Panc1 (cell line): ENCODE measurements at regions not wholly inside any gene's neighbourhood (a gene's known extent, or its start where the extent isn't known, plus 50 kb on each side); places are given as distances from the start of the nearest gene placed in this dataset.

Experiments
- ATAC-seq: fragments of 200-7000 bp; cut with Tn5 transposase; 2 replicates; pipeline ENCODE4 v1.9.1; 2020; ENCODE audit warnings: mild to moderate bottlenecking, moderate library complexity
- BruUV-seq: library from RNA; stranded (reverse); fragments of 400-500 nt; replicated peaks from 2 replicates; lab custom pipeline; 2021; lab: Mats Ljungman, UMichigan
- CTCF ChIA-PET: fragments of 300-600 bp; sonication (Branson Sonifier 250); formaldehyde crosslinking; loops from one replicate; lab custom pipeline; 2022; ENCODE audit warnings: antibody characterized with exemption; lab: Charles Lee
- POLR2A ChIA-PET: fragments of 300-600 bp; sonication (Branson Sonifier 250); formaldehyde crosslinking; loops from one replicate; lab custom pipeline; 2022; ENCODE audit warnings: antibody characterized with exemption; lab: Charles Lee
- DNase-seq: peaks from one replicate; pipeline ENCODE4 v3.0.0-alpha.2; 2010; ENCODE audit warnings: low read depth, low spot score
- H3K27ac ChIP-seq: 2 replicates; pipeline ENCODE4 v1.5.1; 2011; ENCODE audit warnings: mild to moderate bottlenecking, low read length, inconsistent platforms
- H3K27me3 ChIP-seq: fragments of 200-500 bp; sonication (Bioruptor generic); 2 replicates; pipeline ENCODE4 v1.6.0; 2014; ENCODE audit warnings: low read length, inconsistent platforms; ENCODE audit not compliant: control insufficient read depth, insufficient read depth
- H3K36me3 ChIP-seq: fragments of 200-500 bp; sonication (Bioruptor generic); 2 replicates; pipeline ENCODE4 v1.5.1; 2014; ENCODE audit warnings: inconsistent platforms, mild to moderate bottlenecking, low read length, moderate library complexity; ENCODE audit not compliant: control insufficient read depth, insufficient read depth
- H3K4me1 ChIP-seq: 2 replicates; pipeline ENCODE4 v1.5.1; 2011; ENCODE audit warnings: inconsistent platforms, mild to moderate bottlenecking, low read length, moderate library complexity; ENCODE audit not compliant: control insufficient read depth, insufficient read depth
- H3K4me3 ChIP-seq, 2 experiments: 2 replicates each; pipeline ENCODE4 v1.5.1; 2011 to 2012; ENCODE audit warnings: low read depth in 2 of 2, low read length in 2 of 2, mild to moderate bottlenecking in 2 of 2, inconsistent platforms in 1 of 2, moderate library complexity in 1 of 2
- H3K9me3 ChIP-seq: fragments of 200-500 bp; sonication (Bioruptor generic); 2 replicates; pipeline ENCODE4 v1.5.1; 2014; ENCODE audit warnings: low read depth, mild to moderate bottlenecking, inconsistent platforms, low read length, moderate library complexity; ENCODE audit not compliant: control insufficient read depth, insufficient read depth
- CTCF ChIP-seq: fragments of 450-650 bp; IDR thresholded peaks from 2 replicates; pipeline ENCODE4 v1.5.1; 2017; ENCODE audit warnings: mild to moderate bottlenecking
- POLR2AphosphoS5 ChIP-seq: IDR thresholded peaks from 2 replicates; pipeline ENCODE4 v1.6.1; 2012; ENCODE audit warnings: mild to moderate bottlenecking, low read depth, low read length, moderate library complexity
- REST ChIP-seq, 2 experiments: IDR thresholded peaks; 2 replicates each; pipeline ENCODE4 v1.6.1; 2011 to 2012; ENCODE audit warnings: low read depth in 2 of 2, control low read depth in 1 of 2, low read length in 1 of 2, mild to moderate bottlenecking in 1 of 2, moderate library complexity in 1 of 2; ENCODE audit not compliant: insufficient read depth in 1 of 2
- SIN3A ChIP-seq: IDR thresholded peaks from 2 replicates; pipeline ENCODE4 v1.6.1; 2012; ENCODE audit warnings: low read depth, mild to moderate bottlenecking, low read length, moderate library complexity, borderline replicate concordance; ENCODE audit not compliant: insufficient read depth
- TCF7L2 ChIP-seq: IDR thresholded peaks from 2 replicates; pipeline ENCODE4 v1.6.1; 2011; ENCODE audit warnings: mild to moderate bottlenecking, low read depth, low read length, inconsistent platforms
- in situ Hi-C: cut with HindIII; loops from 2 replicates; pipeline ENCODE4 v1.10.0; 2016; ENCODE audit warnings: low sequenced_read_pairs, low pct_unique_long_range_greater_than_20kb
- intact Hi-C: fragments of 100-400 bp; cut with micrococcal nuclease; formaldehyde crosslinking; loops from one replicate; pipeline ENCODE4 v1.10.0; 2022; ENCODE audit not compliant: unreplicated experiment

GRCh38 chr5:159838551-159839222 is 77.6 kb upstream of the ADRA1B start:
- H3K27me3 ChIP-seq: no peaks in the 10 kb centered on the region
- no peaks in the 10 kb centered on the region for H3K9me3 ChIP-seq
- H3K27ac ChIP-seq: no peak overlapping the region
- no TSS peak for BruUV-seq
- no peaks in the 10 kb centered on the region for H3K4me1 ChIP-seq
- H3K36me3 ChIP-seq: no peaks in the 10 kb centered on the region
- no peak for TF ChIP-seq CTCF
- TF ChIP-seq POLR2AphosphoS5: no peak
- no peak for TF ChIP-seq REST (IDR thresholded peaks at IDR 0.05; ENCODE audit: insufficient read depth in 1 of 2, low read depth in 2 of 2, low read length in 1 of 2)
- no peak for TF ChIP-seq TCF7L2
- no peak for TF ChIP-seq SIN3A
- ATAC-seq (no peak), DNase-seq (no peak)
- intact Hi-C loops (no loop called here), in situ Hi-C loops (no loop called here)
- POLR2A ChIA-PET: no interaction called here
- H3K4me3 ChIP-seq: no peak overlapping the region
- CTCF ChIA-PET: no interaction called here

GRCh38 chr5:159844267-159845121 is 71.8 kb upstream of the ADRA1B start:
- BruUV-seq: no TSS peak
- in situ Hi-C loops: no loop called here
- ATAC-seq: no peak
- Histone ChIP-seq H3K27me3 (no peaks in the 10 kb centered on the region), H3K27ac (no peak overlapping the region), H3K4me3 (no peak overlapping the region), H3K36me3 (no peaks in the 10 kb centered on the region), H3K9me3 (no peaks in the 10 kb centered on the region), H3K4me1 (0 out of 2 replicates have a peak, but pooled peaks cover 2% of the 10 kb centered on the region)
- CTCF ChIA-PET: no interaction called here
- no peak for TF ChIP-seq POLR2AphosphoS5
- no peak for DNase-seq
- POLR2A ChIA-PET: no interaction called here
- intact Hi-C loops: no loop called here
